Right lobe of liver (tissue), 4 donors: ENCODE measurements at regions not wholly inside any gene's neighbourhood (a gene's known extent, or its start where the extent isn't known, plus 50 kb on each side); places are given as distances from the start of the nearest gene placed in this dataset.

Experiments used
- POLR2A ChIP-seq: fragments of 450-650 bp; IDR thresholded peaks from one replicate; pipeline ENCODE4 v1.6.1; 2017; ENCODE audit warnings: antibody characterized with exemption, mild to moderate bottlenecking
- TF ChIP-seq, protein P1 (sequence below), 4 donors: fragments of 200-600 bp in 3 of 4; fragments of 450-650 bp in 1 of 4; IDR thresholded peaks; one replicate each; pipeline versions ENCODE4 v1.5.1 to v1.8.0; 2016 to 2022; ENCODE audit warnings: antibody characterized with exemption in 4 of 4, mild to moderate bottlenecking in 2 of 4
- donor health status: DM: no; HTN: no; CAD: no.
- donor health status: DM: no; HTN: no; CAD: no.
- donor health status: DM: no; HTN: yes; CAD: no.

- TF ChIP-seq POLR2A, result no peak
- TF ChIP-seq, protein P1, sequence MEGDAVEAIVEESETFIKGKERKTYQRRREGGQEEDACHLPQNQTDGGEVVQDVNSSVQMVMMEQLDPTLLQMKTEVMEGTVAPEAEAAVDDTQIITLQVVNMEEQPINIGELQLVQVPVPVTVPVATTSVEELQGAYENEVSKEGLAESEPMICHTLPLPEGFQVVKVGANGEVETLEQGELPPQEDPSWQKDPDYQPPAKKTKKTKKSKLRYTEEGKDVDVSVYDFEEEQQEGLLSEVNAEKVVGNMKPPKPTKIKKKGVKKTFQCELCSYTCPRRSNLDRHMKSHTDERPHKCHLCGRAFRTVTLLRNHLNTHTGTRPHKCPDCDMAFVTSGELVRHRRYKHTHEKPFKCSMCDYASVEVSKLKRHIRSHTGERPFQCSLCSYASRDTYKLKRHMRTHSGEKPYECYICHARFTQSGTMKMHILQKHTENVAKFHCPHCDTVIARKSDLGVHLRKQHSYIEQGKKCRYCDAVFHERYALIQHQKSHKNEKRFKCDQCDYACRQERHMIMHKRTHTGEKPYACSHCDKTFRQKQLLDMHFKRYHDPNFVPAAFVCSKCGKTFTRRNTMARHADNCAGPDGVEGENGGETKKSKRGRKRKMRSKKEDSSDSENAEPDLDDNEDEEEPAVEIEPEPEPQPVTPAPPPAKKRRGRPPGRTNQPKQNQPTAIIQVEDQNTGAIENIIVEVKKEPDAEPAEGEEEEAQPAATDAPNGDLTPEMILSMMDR (IDR thresholded peaks at IDR 0.05), result no peak
Observed at GRCh38 chr13:75932636-75933035, 296.5 kb downstream of the LMO7 start.
